ENCODE measurements at regions not wholly inside any gene's neighbourhood (a gene's known extent, or its start where the extent isn't known, plus 50 kb on each side); places are given as distances from the start of the nearest gene placed in this dataset.

DNA sequence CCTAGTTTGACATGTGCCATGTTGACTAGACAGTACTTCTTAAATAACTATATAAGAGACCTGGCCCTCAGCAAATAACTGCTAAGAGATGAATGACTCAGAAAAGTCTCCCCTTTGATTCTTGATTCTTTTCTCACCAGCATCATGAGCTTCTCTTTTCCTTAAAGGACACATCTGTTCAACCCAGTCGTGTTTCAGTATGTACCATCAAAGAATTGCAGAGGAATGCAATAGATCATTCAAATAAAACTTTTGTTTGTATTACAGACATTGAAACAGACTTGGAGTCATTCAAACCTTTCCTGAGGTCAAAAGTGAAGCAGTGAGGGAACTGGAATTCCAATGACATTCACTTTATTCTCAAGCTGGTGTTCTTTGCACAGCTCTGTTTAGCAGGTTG is 598.3 kb upstream of the GHITM start:
- Histone ChIP-seq H3K36me3 (ENCODE audit: control insufficient read depth in 1 of 2, insufficient read depth in 2 of 2, low read length in 2 of 2) (no peaks in the 10 kb centered on the region), H3K79me1 (ENCODE audit: low read length) (peaks cover 8% of the 10 kb centered on the region), H2AFZ (ENCODE audit: insufficient read depth, low read length, poor library complexity) (no peak overlapping the region), H3K18ac (ENCODE audit: low read length) (no peak overlapping the region), H4K8ac (ENCODE audit: low read depth, low read length) (no peak overlapping the region), H2BK12ac (ENCODE audit: low read length) (no peak overlapping the region), H2BK5ac (ENCODE audit: low read depth, low read length, poor library complexity) (no peak overlapping the region), H3K9ac (ENCODE audit: low read length) (no peak overlapping the region), H3K79me2 (ENCODE audit: control insufficient read depth, insufficient read depth, low read length, poor library complexity) (no peaks in the 10 kb centered on the region), H3K4me2 (ENCODE audit: low read length) (no peak overlapping the region), H3K4ac (ENCODE audit: low read depth, low read length) (no peak overlapping the region), H3K4me1 (ENCODE audit: control insufficient read depth in 1 of 2, insufficient read depth in 2 of 2, low read length in 2 of 2) (peaks cover 3 to 10% of the 10 kb centered on the region in 2 experiments), H2BK120ac (ENCODE audit: insufficient read depth, low read length, poor library complexity) (no peak overlapping the region), H3K9me3 (ENCODE audit: insufficient read depth, low read depth, low read length) (no peaks in the 10 kb centered on the region), H4K12ac (ENCODE audit: low read depth, low read length) (no peak overlapping the region), H4K91ac (ENCODE audit: low read depth, low read length) (no peak overlapping the region), H3K4me3 (ENCODE audit: low read depth, low read length) (no peak overlapping the region), H3K14ac (ENCODE audit: low read length) (no peak overlapping the region), H3K23ac (ENCODE audit: low read length) (no peak overlapping the region), H2AK5ac (ENCODE audit: low read length) (no peak overlapping the region), H3K27me3 (ENCODE audit: insufficient read depth, low read length) (no peaks in the 10 kb centered on the region), H3K27ac (ENCODE audit: low read depth, low read length) (no peak overlapping the region)
- no peak for DNase-seq
- no CpG with 5 or more reads among the region's 1 CpG for WGBS (ENCODE audit: extremely low coverage, insufficient coverage, insufficient read length)

DNA sequence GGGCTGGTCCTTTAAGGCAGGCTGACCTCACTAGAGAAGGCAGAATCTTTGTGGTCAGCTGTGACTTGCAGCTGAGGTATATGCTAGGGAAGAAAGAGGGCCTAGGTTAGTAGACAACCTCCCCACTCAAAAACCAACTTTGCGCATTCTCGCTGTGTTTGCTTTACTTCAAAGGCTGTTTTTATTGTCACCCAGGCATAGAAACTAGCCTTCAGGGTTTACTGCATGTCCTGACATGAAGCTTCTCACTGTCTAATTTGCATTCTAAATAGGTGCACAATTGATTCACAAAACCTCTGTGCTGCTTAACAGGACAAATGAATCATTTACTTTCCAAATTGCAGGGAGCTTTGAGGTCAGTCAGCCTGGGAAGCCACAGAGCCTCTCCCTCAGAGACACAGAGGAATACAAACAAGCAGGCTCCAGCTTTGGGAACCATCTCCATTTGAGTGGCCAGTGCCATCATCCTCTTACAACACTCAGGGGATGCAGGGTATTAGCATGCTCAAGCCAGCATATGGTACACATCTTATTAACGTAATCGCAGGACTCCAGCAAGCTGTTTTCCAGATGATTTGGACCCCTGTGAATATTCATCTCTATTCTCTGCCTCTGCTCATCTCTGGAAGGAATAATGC is 596.4 kb upstream of the GHITM start:
- H3K36me3 ChIP-seq (ENCODE audit: control insufficient read depth in 1 of 2, insufficient read depth in 2 of 2, low read length in 2 of 2), result no peaks in the 10 kb centered on the region
- no CpG with 5 or more reads among the region's 4 CpGs for WGBS (ENCODE audit: extremely low coverage, insufficient coverage, insufficient read length)
- no peak overlapping the region for H3K4me2 ChIP-seq (ENCODE audit: low read length)

DNA sequence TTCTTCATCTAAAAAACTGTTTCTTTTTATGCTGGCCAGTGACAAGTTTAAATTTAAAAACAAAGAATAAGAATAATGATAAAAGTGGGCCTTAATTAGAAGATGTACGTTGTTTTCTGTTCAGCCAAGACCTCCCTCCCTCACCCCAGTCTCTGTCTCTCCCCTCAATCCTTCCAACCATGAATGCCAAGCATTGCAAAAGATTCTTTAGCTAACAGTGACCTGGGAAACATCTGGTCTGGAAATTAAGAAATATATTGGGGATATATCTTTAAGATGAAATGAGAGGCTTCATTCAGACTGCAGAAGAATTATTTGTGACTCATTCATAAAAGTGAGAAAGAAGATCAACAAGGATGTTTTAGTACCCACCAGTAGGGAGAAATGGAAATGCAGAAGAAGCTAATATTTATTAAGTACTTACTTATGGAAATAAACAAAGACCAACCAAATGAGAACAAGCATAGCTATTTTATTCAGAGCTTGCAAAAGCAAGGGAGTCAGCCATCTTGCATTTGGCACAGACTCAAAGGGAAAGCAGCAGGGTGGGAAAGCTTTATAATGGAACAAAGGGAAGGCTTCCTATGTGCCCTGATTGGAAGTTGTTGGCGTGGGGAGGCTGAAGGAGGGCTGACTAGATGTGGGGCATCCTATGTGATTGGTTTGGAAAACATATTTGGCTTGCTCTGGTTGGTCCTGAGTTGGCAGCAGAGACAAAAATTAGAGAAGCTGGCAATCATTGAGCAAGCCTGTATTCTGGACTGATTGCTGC is 595.4 kb upstream of the GHITM start:
- Histone ChIP-seq H3K9me3 (ENCODE audit: insufficient read depth, low read depth, low read length) (no peaks in the 10 kb centered on the region), H3K79me2 (ENCODE audit: control insufficient read depth, insufficient read depth, low read length, poor library complexity) (no peaks in the 10 kb centered on the region), H2AFZ (ENCODE audit: insufficient read depth, low read length, poor library complexity) (no peak overlapping the region), H3K4me1 (ENCODE audit: control insufficient read depth in 1 of 2, insufficient read depth in 2 of 2, low read length in 2 of 2) (peaks cover 3 to 14% of the 10 kb centered on the region in 2 experiments), H3K14ac (ENCODE audit: low read length) (no peak overlapping the region), H3K4me2 (ENCODE audit: low read length) (no peak overlapping the region), H3K27me3 (ENCODE audit: insufficient read depth, low read length) (no peaks in the 10 kb centered on the region), H2AK5ac (ENCODE audit: low read length) (no peak overlapping the region), H4K8ac (ENCODE audit: low read depth, low read length) (no peak overlapping the region), H4K91ac (ENCODE audit: low read depth, low read length) (no peak overlapping the region), H3K36me3 (ENCODE audit: control insufficient read depth in 1 of 2, insufficient read depth in 2 of 2, low read length in 2 of 2) (no peaks in the 10 kb centered on the region), H2BK120ac (ENCODE audit: insufficient read depth, low read length, poor library complexity) (no peak overlapping the region), H3K18ac (ENCODE audit: low read length) (no peak overlapping the region), H2BK12ac (ENCODE audit: low read length) (peak overlapping the region; percentile 37), H3K4me3 (ENCODE audit: low read depth, low read length) (no peak overlapping the region), H3K23ac (ENCODE audit: low read length) (no peak overlapping the region), H3K79me1 (ENCODE audit: low read length) (peaks cover 4% of the 10 kb centered on the region), H3K4ac (ENCODE audit: low read depth, low read length) (no peak overlapping the region), H3K9ac (ENCODE audit: low read length) (no peak overlapping the region), H4K12ac (ENCODE audit: low read depth, low read length) (no peak overlapping the region), H2BK5ac (ENCODE audit: low read depth, low read length, poor library complexity) (no peak overlapping the region), H3K27ac (ENCODE audit: low read depth, low read length) (no peak overlapping the region)
- WGBS (ENCODE audit: extremely low coverage, insufficient coverage, insufficient read length), result no CpG with 5 or more reads among the region's 2 CpGs
- DNase-seq, result no peak

More for the DNA sequence above, 596.4 kb upstream of the GHITM start:
- no peak for DNase-seq
- Histone ChIP-seq H2BK12ac (ENCODE audit: low read length) (peak overlapping the region; percentile 21), H4K8ac (ENCODE audit: low read depth, low read length) (no peak overlapping the region), H3K9me3 (ENCODE audit: insufficient read depth, low read depth, low read length) (no peaks in the 10 kb centered on the region), H2BK5ac (ENCODE audit: low read depth, low read length, poor library complexity) (no peak overlapping the region), H3K14ac (ENCODE audit: low read length) (no peak overlapping the region), H2AFZ (ENCODE audit: insufficient read depth, low read length, poor library complexity) (no peak overlapping the region), H3K23ac (ENCODE audit: low read length) (no peak overlapping the region), H3K4me1 (ENCODE audit: control insufficient read depth in 1 of 2, insufficient read depth in 2 of 2, low read length in 2 of 2) (peaks cover 3 to 14% of the 10 kb centered on the region in 2 experiments), H3K27me3 (ENCODE audit: insufficient read depth, low read length) (no peaks in the 10 kb centered on the region), H3K4ac (ENCODE audit: low read depth, low read length) (no peak overlapping the region), H3K79me2 (ENCODE audit: control insufficient read depth, insufficient read depth, low read length, poor library complexity) (no peaks in the 10 kb centered on the region), H3K79me1 (ENCODE audit: low read length) (peaks cover 4% of the 10 kb centered on the region), H3K9ac (ENCODE audit: low read length) (no peak overlapping the region), H3K27ac (ENCODE audit: low read depth, low read length) (no peak overlapping the region), H2BK120ac (ENCODE audit: insufficient read depth, low read length, poor library complexity) (no peak overlapping the region), H2AK5ac (ENCODE audit: low read length) (no peak overlapping the region), H3K4me3 (ENCODE audit: low read depth, low read length) (no peak overlapping the region), H4K91ac (ENCODE audit: low read depth, low read length) (no peak overlapping the region), H4K12ac (ENCODE audit: low read depth, low read length) (no peak overlapping the region), H3K18ac (ENCODE audit: low read length) (no peak overlapping the region)

DNA sequence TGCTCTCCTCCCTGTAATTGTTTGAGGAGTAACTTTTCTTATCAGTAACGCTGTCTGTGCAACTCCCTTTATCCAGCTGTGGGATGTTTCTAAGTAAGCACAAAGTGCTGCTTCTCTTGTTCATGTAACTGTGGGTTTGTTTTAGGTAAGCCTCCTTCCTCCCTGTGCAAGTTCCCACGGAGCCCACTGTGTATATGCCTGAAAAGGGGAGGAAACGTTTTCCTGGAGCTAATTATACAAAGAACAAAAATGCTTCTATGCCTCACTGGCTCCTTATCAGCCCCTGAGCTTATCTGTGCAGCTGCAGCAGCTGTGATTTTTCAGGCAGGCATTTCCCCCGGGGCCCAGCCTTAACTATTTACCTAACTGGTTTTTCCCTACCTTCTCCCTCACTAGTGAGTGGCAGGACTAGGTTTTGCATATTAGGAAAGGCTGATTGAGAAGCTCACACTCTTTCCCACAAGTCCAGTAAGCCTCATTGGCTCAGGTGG is 593.4 kb upstream of the GHITM start:
- peak; percentile 93 to 94 for DNase-seq
- Histone ChIP-seq H3K4me3 (ENCODE audit: low read depth, low read length) (no peak overlapping the region), H3K4ac (ENCODE audit: low read depth, low read length) (no peak overlapping the region), H3K14ac (ENCODE audit: low read length) (no peak overlapping the region), H2BK120ac (ENCODE audit: insufficient read depth, low read length, poor library complexity) (no peak overlapping the region), H2BK12ac (ENCODE audit: low read length) (no peak overlapping the region), H2BK5ac (ENCODE audit: low read depth, low read length, poor library complexity) (peak overlapping the region; percentile 11), H3K4me1 (ENCODE audit: control insufficient read depth in 1 of 2, insufficient read depth in 2 of 2, low read length in 2 of 2) (peaks cover 3 to 7% of the 10 kb centered on the region in 2 experiments), H4K91ac (ENCODE audit: low read depth, low read length) (no peak overlapping the region), H2AFZ (ENCODE audit: insufficient read depth, low read length, poor library complexity) (no peak overlapping the region), H3K79me2 (ENCODE audit: control insufficient read depth, insufficient read depth, low read length, poor library complexity) (no peaks in the 10 kb centered on the region), H3K27me3 (ENCODE audit: insufficient read depth, low read length) (no peaks in the 10 kb centered on the region), H3K18ac (ENCODE audit: low read length) (no peak overlapping the region), H4K12ac (ENCODE audit: low read depth, low read length) (no peak overlapping the region), H3K79me1 (ENCODE audit: low read length) (peaks cover 4% of the 10 kb centered on the region), H3K9ac (ENCODE audit: low read length) (no peak overlapping the region), H3K36me3 (ENCODE audit: control insufficient read depth in 1 of 2, insufficient read depth in 2 of 2, low read length in 2 of 2) (no peaks in the 10 kb centered on the region), H3K4me2 (ENCODE audit: low read length) (peak overlapping the region; percentile 40), H3K27ac (ENCODE audit: low read depth, low read length) (peak overlapping the region; percentile 59), H2AK5ac (ENCODE audit: low read length) (no peak overlapping the region), H4K8ac (ENCODE audit: low read depth, low read length) (no peak overlapping the region), H3K9me3 (ENCODE audit: insufficient read depth, low read depth, low read length) (no peaks in the 10 kb centered on the region), H3K23ac (ENCODE audit: low read length) (no peak overlapping the region)
- WGBS (ENCODE audit: extremely low coverage, insufficient coverage, insufficient read length), result no CpG with 5 or more reads among the region's 4 CpGs
